ENCODE measurements at regions not wholly inside any gene's neighbourhood (a gene's known extent, or its start where the extent isn't known, plus 50 kb on each side); places are given as distances from the start of the nearest gene placed in this dataset.

- Histone ChIP-seq H3K4me2 (ENCODE audit: control insufficient read depth, extremely low read depth, insufficient read depth, low read depth, low read length) (no peak overlapping the region), H3K79me2 (ENCODE audit: control insufficient read depth, insufficient read depth, low read length) (no peaks in the 10 kb centered on the region), H3K36me3 (ENCODE audit: control insufficient read depth in 2 of 2, extremely low read depth in 1 of 2, insufficient read depth in 2 of 2, low read length in 2 of 2) (no peaks in the 10 kb centered on the region), H3K9ac (ENCODE audit: control insufficient read depth, extremely low read depth, insufficient read depth, low read length) (no peak overlapping the region), H3K4me3 (ENCODE audit: control insufficient read depth in 2 of 3, extremely low read depth in 1 of 3, insufficient read depth in 2 of 3, low read depth in 1 of 3, low read length in 3 of 3) (no peak overlapping the region), H3K9me1 (ENCODE audit: control insufficient read depth, extremely low read depth, insufficient read depth, low read length) (no peaks in the 10 kb centered on the region), H3K27me3 (ENCODE audit: control insufficient read depth, extremely low read depth, insufficient read depth, low read length) (no peaks in the 10 kb centered on the region), H3K4me1 (ENCODE audit: control insufficient read depth, extremely low read depth, insufficient read depth, low read length) (no peaks in the 10 kb centered on the region), H2AFZ (ENCODE audit: control insufficient read depth, low read length) (no peak overlapping the region), H4K20me1 (ENCODE audit: control insufficient read depth, extremely low read depth, insufficient read depth, low read length) (no peaks in the 10 kb centered on the region), H3K27ac (ENCODE audit: control insufficient read depth, insufficient read depth, low read length) (no peak overlapping the region), H3K9me3 (ENCODE audit: control insufficient read depth, low read depth, low read length) (no peaks in the 10 kb centered on the region)
- FAIRE-seq (no peak), DNase-seq (ENCODE audit: low read depth, low spot score) (no peak)
- TF ChIP-seq CTCF (optimal IDR thresholded peaks at IDR 0.05 in 1 of 3, IDR thresholded peaks at IDR 0.05 in 1 of 3, conservative IDR thresholded peaks at IDR 0.05 in 1 of 3; ENCODE audit: extremely low read depth in 1 of 3, insufficient read depth in 2 of 3, low read length in 3 of 3) (no peak), EZH2 (IDR thresholded peaks at IDR 0.05; ENCODE audit: low read length) (no peak)
- dilution Hi-C loops (cut with MboI; ENCODE audit: extremely low pct_ligation_motif_present, low sequenced_read_pairs) = no loop called here
Observed at GRCh38 chr15:62477929-62478328, 312.8 kb upstream of the C2CD4B start.

- H3K27ac ChIP-seq (ENCODE audit: control insufficient read depth, insufficient read depth, low read length) = no peak overlapping the region
Observed at GRCh38 chr15:62482785-62483429, 317.8 kb upstream of the C2CD4B start.

More at GRCh38 chr15:62482785-62483429, 317.8 kb upstream of the C2CD4B start:
- Histone ChIP-seq H3K9me1 (ENCODE audit: control insufficient read depth, extremely low read depth, insufficient read depth, low read length) (no peaks in the 10 kb centered on the region), H3K4me3 (ENCODE audit: control insufficient read depth in 2 of 3, extremely low read depth in 1 of 3, insufficient read depth in 2 of 3, low read depth in 1 of 3, low read length in 3 of 3) (no peak overlapping the region), H3K4me1 (ENCODE audit: control insufficient read depth, extremely low read depth, insufficient read depth, low read length) (no peaks in the 10 kb centered on the region), H2AFZ (ENCODE audit: control insufficient read depth, low read length) (no peak overlapping the region), H3K9ac (ENCODE audit: control insufficient read depth, extremely low read depth, insufficient read depth, low read length) (no peak overlapping the region), H4K20me1 (ENCODE audit: control insufficient read depth, extremely low read depth, insufficient read depth, low read length) (no peaks in the 10 kb centered on the region), H3K36me3 (ENCODE audit: control insufficient read depth in 2 of 2, extremely low read depth in 1 of 2, insufficient read depth in 2 of 2, low read length in 2 of 2) (no peaks in the 10 kb centered on the region), H3K4me2 (ENCODE audit: control insufficient read depth, extremely low read depth, insufficient read depth, low read depth, low read length) (no peak overlapping the region), H3K79me2 (ENCODE audit: control insufficient read depth, insufficient read depth, low read length) (no peaks in the 10 kb centered on the region), H3K27me3 (ENCODE audit: control insufficient read depth, extremely low read depth, insufficient read depth, low read length) (no peaks in the 10 kb centered on the region), H3K9me3 (ENCODE audit: control insufficient read depth, low read depth, low read length) (no peaks in the 10 kb centered on the region)
- dilution Hi-C loops (cut with MboI; ENCODE audit: extremely low pct_ligation_motif_present, low sequenced_read_pairs) = no loop called here
- TF ChIP-seq CTCF (optimal IDR thresholded peaks at IDR 0.05 in 1 of 3, IDR thresholded peaks at IDR 0.05 in 1 of 3, conservative IDR thresholded peaks at IDR 0.05 in 1 of 3; ENCODE audit: extremely low read depth in 1 of 3, insufficient read depth in 2 of 3, low read length in 3 of 3) = peak in 2 of 3 experiments; percentile 32 to 41
- no peak for TF ChIP-seq EZH2 (IDR thresholded peaks at IDR 0.05; ENCODE audit: low read length)
- DNase-seq (ENCODE audit: low read depth, low spot score) (no peak), FAIRE-seq (no peak)

Data from keratinocyte (primary cell).